GM10266 (cell line): ENCODE measurements at regions not wholly inside any gene's neighbourhood (a gene's known extent, or its start where the extent isn't known, plus 50 kb on each side); places are given as distances from the start of the nearest gene placed in this dataset.

Experiments used
- DNase-seq: peaks from one replicate; pipeline ENCODE4 v3.0.0; 2012; ENCODE audit errors: extremely low spot score
- TF ChIP-seq, protein P1 (sequence below): IDR thresholded peaks from 2 replicates; pipeline ENCODE4 v1.5.1; 2012; ENCODE audit warnings: mild to moderate bottlenecking, low read depth; ENCODE audit not compliant: control insufficient read depth, insufficient read depth; ENCODE audit errors: missing control alignments

DNA sequence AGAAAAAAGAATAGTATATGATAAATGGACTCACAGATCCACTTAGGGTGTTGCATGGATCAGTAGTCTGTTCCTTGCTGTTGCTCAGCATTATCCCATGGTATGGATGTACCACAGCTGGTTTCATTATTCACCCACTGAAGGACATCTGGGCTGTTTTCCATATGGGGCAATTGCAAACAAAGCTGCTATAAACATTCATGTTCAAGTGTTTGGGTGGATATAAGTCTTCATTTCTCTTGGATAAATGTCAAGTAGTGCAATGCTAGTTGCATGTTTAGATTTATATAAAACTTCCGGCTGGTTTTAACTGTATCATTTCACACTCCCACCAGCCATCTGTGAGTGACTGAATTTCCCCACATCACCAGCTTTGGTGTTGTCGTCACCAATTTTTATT, 137.7 kb downstream of the ASB7 start:
- DNase-seq = no peak
- TF ChIP-seq, protein P1, sequence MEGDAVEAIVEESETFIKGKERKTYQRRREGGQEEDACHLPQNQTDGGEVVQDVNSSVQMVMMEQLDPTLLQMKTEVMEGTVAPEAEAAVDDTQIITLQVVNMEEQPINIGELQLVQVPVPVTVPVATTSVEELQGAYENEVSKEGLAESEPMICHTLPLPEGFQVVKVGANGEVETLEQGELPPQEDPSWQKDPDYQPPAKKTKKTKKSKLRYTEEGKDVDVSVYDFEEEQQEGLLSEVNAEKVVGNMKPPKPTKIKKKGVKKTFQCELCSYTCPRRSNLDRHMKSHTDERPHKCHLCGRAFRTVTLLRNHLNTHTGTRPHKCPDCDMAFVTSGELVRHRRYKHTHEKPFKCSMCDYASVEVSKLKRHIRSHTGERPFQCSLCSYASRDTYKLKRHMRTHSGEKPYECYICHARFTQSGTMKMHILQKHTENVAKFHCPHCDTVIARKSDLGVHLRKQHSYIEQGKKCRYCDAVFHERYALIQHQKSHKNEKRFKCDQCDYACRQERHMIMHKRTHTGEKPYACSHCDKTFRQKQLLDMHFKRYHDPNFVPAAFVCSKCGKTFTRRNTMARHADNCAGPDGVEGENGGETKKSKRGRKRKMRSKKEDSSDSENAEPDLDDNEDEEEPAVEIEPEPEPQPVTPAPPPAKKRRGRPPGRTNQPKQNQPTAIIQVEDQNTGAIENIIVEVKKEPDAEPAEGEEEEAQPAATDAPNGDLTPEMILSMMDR = no peak

DNA sequence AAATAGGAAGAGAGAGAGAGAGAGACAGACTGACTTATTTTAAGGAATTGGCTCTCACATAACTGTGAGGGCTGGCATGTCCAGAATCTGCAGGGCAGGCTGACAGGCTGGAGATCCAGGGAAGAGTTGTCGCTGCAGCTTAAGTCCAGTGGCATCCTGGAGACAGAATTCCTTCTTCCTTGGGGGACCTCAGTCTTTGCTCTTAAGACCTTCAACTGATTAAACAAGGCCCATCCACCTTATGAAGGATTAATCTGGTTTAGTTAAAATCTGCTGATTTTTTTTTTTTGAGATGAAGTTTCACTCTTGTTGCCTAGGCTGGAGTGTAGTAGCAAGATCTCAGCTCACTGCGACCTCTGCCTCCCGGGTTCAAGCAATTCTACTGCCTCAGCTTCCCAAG, 128.0 kb upstream of the ALDH1A3 start:
- TF ChIP-seq, protein P1 = no peak
- no peak for DNase-seq

DNA sequence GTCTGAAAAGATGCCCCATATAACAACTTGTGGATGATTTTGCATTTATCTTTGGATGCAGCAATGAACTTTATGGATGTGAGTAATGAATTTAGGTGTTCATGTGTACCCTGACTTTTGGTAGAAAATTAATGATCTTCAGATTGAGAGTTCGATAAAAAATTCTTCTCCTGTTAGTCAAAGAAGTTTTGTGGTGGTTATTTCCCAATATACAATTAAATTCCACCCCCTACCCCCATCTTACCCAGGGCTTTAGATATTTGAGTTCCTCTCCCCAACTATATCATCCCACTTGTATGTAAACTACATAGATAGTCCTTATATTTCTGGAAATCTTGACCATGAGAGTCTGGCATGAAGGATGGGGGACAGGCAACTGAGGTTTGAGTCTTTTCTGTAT, 126.1 kb upstream of the ALDH1A3 start:
- TF ChIP-seq, protein P1 = no peak
- no peak for DNase-seq

DNA sequence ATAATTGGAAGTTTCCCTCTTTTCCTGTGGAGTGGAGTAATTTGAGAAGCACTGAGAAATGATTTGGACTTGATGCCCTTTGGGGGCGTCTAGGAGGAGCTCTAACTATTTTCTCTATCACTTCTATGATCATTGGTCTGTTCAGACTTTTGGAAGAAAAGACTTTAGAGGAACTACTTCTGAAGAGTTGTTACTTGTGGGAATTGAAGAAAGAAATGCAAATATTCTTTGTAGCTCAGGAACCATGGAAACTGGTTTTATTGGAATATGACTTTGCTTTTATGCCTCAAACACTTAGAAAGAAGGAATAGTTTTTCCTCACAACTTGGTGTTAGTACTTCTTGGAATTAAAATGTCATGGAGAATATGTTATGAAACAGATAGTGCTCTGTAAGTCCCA, 122.0 kb upstream of the ALDH1A3 start:
- TF ChIP-seq, protein P1 = no peak

DNA sequence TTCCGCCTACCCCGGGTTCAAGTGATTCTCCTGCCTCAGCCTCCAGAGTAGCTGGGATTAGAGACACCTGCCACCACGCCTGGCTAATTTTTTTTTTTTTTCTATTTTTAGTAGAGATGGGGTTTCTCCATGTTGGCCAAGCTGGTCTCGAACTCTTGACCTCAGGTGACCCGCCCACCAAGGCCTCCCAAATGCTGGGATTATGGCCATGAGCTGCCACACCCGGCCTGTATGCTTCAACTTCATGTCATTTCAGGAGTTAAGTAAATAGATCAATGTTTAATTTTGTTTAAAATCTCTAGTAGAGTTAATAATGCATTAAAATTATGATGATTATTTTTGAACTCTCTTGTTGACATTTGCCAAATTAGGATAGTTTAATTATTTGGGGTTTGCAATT, 121.1 kb upstream of the ALDH1A3 start:
- DNase-seq = no peak
- TF ChIP-seq, protein P1 = no peak

More for the DNA sequence above, 122.0 kb upstream of the ALDH1A3 start:
- DNase-seq = no peak

DNA sequence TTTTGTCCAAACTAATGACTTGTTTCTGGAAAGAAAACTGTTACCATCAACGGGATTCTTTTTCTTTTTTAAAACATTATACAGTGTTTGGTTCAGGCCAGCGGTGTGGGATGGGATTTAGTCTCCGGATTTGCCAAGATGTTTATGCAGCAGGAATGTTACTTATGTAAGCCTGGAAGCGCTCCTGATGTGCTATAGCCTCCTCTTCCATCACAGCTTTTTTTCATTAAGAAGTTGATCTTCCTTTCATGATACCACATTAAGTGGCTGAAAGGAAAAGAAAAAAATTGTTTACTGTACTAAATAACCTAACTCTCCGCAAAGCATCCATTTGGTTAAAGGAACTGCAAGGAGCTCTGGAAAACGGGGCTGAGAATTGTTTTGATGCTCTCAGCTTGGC, 120.5 kb upstream of the ALDH1A3 start:
- TF ChIP-seq, protein P1 = no peak
- no peak for DNase-seq

DNA sequence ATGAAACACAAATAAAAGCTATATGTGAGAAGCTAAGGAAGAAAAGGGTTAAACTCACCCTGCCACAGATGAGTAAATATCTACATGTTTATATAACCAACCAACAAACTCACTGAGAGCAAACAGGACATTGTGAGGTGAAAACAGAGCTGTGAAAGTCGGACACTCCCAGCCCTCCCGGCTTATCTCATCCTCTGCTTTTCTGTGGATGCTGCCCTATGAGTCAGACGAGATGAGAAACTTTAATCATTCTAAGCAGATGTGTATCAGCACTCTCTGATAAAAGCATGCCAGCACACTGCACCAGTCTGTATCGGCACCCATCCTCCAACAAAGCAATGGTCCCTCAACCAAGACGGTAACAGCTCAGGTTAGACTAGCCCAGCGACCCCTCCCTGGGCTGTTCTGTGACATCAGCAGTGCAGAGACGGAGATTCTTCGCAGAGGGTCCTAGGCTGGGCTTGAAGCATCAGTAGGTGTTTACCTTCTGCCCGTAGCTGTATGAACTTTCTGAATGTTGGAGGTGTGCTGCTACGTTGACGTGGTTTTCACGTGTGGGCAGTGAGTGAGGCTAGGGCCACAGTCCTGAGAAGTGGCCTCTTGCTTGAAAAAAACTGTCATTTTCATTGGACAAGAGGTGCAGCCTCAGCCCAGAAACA, 119.8 kb upstream of the ALDH1A3 start:
- TF ChIP-seq, protein P1 = no peak
- no peak for DNase-seq
